ENCODE measurements at regions not wholly inside any gene's neighbourhood (a gene's known extent, or its start where the extent isn't known, plus 50 kb on each side); places are given as distances from the start of the nearest gene placed in this dataset.

DNA sequence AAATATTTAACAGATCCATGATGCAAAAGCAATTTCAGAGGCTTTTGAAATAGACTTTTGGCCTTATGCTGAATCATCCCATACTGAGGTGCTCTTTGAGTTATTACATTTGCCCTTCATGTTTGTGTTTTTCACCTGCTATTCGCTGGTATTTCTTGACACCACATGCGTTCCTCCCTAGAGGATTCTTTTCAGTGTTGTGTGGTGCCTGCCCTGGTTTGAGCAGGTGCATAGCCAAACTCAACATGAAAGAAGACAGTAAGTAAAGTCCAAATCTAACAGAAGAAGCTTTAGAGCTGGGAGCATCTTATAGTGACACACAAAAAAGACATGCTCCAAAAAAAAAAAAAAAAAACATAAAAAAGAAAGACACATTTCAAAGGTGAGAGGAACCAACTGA, 796.3 kb downstream of the SEMA5A start:
- no peak overlapping the region for H3K4me2 ChIP-seq (ENCODE audit: low read depth, low read length)
- WGBS (ENCODE audit: low lambda C conversion rate), result 25% methylated on average over 2 of the region's 2 CpGs
- H4K20me1 ChIP-seq (ENCODE audit: insufficient read depth, low read length), result no peaks in the 10 kb centered on the region

More for the DNA sequence above, 796.3 kb downstream of the SEMA5A start:
- ChIA-PET POLR2A (no interaction called here), CTCF (ENCODE audit: low intra/inter-chr PET ratio, low total read pairs) (no interaction called here)
- DNase-seq (ENCODE audit: low spot score), result no peak
- no peak overlapping the region for H3K4me3 ChIP-seq (replicated peaks in 1 of 3; ENCODE audit: insufficient read depth in 1 of 3, low read depth in 2 of 3, low read length in 3 of 3)
- TF ChIP-seq ZNF367 (CRISPR knock-in tag; IDR thresholded peaks at IDR 0.05; ENCODE audit: borderline replicate concordance) (no peak), ZNF567 (CRISPR knock-in tag; IDR thresholded peaks at IDR 0.05; ENCODE audit: borderline replicate concordance) (no peak), ZNF644 (CRISPR knock-in tag; IDR thresholded peaks at IDR 0.05; ENCODE audit: low read depth) (no peak), SRSF9 (IDR thresholded peaks at IDR 0.05; ENCODE audit: borderline replicate concordance, insufficient read depth, low read depth, low read length, poor library complexity, severe bottlenecking) (no peak), GPN1 (CRISPR knock-in tag; IDR thresholded peaks at IDR 0.05; ENCODE audit: borderline replicate concordance) (no peak), CHD4 (IDR thresholded peaks at IDR 0.05; ENCODE audit: borderline replicate concordance, low read length) (no peak), ZNF329 (CRISPR knock-in tag; IDR thresholded peaks at IDR 0.05; ENCODE audit: low read depth) (no peak), ZNF260 (CRISPR knock-in tag; IDR thresholded peaks at IDR 0.05; ENCODE audit: borderline replicate concordance, low read depth) (no peak), ZNF768 (CRISPR knock-in tag; IDR thresholded peaks at IDR 0.05) (no peak), CENPT (CRISPR knock-in tag; IDR thresholded peaks at IDR 0.05; ENCODE audit: low read depth) (no peak)
- TF ChIP-seq, protein P1, sequence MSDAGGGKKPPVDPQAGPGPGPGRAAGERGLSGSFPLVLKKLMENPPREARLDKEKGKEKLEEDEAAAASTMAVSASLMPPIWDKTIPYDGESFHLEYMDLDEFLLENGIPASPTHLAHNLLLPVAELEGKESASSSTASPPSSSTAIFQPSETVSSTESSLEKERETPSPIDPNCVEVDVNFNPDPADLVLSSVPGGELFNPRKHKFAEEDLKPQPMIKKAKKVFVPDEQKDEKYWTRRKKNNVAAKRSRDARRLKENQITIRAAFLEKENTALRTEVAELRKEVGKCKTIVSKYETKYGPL (CRISPR knock-in tag; IDR thresholded peaks at IDR 0.05), result no peak
- TF ChIP-seq, protein P2, sequence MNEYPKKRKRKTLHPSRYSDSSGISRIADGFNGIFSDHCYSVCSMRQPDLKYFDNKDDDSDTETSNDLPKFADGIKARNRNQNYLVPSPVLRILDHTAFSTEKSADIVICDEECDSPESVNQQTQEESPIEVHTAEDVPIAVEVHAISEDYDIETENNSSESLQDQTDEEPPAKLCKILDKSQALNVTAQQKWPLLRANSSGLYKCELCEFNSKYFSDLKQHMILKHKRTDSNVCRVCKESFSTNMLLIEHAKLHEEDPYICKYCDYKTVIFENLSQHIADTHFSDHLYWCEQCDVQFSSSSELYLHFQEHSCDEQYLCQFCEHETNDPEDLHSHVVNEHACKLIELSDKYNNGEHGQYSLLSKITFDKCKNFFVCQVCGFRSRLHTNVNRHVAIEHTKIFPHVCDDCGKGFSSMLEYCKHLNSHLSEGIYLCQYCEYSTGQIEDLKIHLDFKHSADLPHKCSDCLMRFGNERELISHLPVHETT (CRISPR knock-in tag; conservative IDR thresholded peaks at IDR 0.05), result no peak
- TF ChIP-seq, protein P3, sequence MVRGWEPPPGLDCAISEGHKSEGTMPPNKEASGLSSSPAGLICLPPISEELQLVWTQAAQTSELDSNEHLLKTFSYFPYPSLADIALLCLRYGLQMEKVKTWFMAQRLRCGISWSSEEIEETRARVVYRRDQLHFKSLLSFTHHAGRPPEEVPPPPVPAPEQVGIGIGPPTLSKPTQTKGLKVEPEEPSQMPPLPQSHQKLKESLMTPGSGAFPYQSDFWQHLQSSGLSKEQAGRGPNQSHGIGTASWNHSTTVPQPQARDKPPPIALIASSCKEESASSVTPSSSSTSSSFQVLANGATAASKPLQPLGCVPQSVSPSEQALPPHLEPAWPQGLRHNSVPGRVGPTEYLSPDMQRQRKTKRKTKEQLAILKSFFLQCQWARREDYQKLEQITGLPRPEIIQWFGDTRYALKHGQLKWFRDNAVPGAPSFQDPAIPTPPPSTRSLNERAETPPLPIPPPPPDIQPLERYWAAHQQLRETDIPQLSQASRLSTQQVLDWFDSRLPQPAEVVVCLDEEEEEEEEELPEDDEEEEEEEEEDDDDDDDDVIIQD (CRISPR knock-in tag; IDR thresholded peaks at IDR 0.05; ENCODE audit: low read depth), result no peak
- TF ChIP-seq, protein P4, sequence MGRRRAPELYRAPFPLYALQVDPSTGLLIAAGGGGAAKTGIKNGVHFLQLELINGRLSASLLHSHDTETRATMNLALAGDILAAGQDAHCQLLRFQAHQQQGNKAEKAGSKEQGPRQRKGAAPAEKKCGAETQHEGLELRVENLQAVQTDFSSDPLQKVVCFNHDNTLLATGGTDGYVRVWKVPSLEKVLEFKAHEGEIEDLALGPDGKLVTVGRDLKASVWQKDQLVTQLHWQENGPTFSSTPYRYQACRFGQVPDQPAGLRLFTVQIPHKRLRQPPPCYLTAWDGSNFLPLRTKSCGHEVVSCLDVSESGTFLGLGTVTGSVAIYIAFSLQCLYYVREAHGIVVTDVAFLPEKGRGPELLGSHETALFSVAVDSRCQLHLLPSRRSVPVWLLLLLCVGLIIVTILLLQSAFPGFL (CRISPR knock-in tag; IDR thresholded peaks at IDR 0.05), result no peak
- TF ChIP-seq, protein P5, sequence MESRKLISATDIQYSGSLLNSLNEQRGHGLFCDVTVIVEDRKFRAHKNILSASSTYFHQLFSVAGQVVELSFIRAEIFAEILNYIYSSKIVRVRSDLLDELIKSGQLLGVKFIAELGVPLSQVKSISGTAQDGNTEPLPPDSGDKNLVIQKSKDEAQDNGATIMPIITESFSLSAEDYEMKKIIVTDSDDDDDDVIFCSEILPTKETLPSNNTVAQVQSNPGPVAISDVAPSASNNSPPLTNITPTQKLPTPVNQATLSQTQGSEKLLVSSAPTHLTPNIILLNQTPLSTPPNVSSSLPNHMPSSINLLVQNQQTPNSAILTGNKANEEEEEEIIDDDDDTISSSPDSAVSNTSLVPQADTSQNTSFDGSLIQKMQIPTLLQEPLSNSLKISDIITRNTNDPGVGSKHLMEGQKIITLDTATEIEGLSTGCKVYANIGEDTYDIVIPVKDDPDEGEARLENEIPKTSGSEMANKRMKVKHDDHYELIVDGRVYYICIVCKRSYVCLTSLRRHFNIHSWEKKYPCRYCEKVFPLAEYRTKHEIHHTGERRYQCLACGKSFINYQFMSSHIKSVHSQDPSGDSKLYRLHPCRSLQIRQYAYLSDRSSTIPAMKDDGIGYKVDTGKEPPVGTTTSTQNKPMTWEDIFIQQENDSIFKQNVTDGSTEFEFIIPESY (CRISPR knock-in tag; IDR thresholded peaks at IDR 0.05), result no peak
- TF ChIP-seq, protein P6, sequence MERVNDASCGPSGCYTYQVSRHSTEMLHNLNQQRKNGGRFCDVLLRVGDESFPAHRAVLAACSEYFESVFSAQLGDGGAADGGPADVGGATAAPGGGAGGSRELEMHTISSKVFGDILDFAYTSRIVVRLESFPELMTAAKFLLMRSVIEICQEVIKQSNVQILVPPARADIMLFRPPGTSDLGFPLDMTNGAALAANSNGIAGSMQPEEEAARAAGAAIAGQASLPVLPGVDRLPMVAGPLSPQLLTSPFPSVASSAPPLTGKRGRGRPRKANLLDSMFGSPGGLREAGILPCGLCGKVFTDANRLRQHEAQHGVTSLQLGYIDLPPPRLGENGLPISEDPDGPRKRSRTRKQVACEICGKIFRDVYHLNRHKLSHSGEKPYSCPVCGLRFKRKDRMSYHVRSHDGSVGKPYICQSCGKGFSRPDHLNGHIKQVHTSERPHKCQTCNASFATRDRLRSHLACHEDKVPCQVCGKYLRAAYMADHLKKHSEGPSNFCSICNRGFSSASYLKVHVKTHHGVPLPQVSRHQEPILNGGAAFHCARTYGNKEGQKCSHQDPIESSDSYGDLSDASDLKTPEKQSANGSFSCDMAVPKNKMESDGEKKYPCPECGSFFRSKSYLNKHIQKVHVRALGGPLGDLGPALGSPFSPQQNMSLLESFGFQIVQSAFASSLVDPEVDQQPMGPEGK (CRISPR knock-in tag; IDR thresholded peaks at IDR 0.05), result no peak
- H3K9ac ChIP-seq (ENCODE audit: insufficient read depth, low read depth, low read length), result no peak overlapping the region
- no peak overlapping the region for H2AFZ ChIP-seq (ENCODE audit: low read length)
- intact Hi-C loops (cut with micrococcal nuclease; ENCODE audit: unreplicated experiment), result no loop called here
- no peak overlapping the region for H3K27ac ChIP-seq (ENCODE audit: extremely low read length, insufficient read depth, low read length)
- H3K79me2 ChIP-seq (ENCODE audit: insufficient read depth, low read length), result no peaks in the 10 kb centered on the region
- in situ Hi-C loops (cut with HindIII; ENCODE audit: extremely low pct_ligation_motif_present, low pct_unique_long_range_greater_than_20kb), result no loop called here
- no peak for ATAC-seq
- FAIRE-seq, result no peak
- no TSS peak for BruUV-seq (replicated peaks)
- no peaks in the 10 kb centered on the region for H3K4me1 ChIP-seq (ENCODE audit: insufficient read depth, low read length)
- H3K27me3 ChIP-seq (ENCODE audit: control insufficient read depth in 1 of 2, insufficient read depth in 2 of 2, low read length in 2 of 2), result no peaks in the 10 kb centered on the region
- H3K36me3 ChIP-seq (replicated peaks in 1 of 2; ENCODE audit: control insufficient read depth in 1 of 2, insufficient read depth in 2 of 2, low read length in 2 of 2), result no peaks in the 10 kb centered on the region
- H3K9me3 ChIP-seq (ENCODE audit: low read length), result peaks cover 56% of the 10 kb centered on the region
